Natural killer cell (primary cell): ENCODE measurements at regions not wholly inside any gene's neighbourhood (a gene's known extent, or its start where the extent isn't known, plus 50 kb on each side); places are given as distances from the start of the nearest gene placed in this dataset.

ENCODE experiments used
- ATAC-seq, 3 donors: fragments of 150-1000 bp in 2 of 3; fragments of 200-7000 bp in 1 of 3; cut with Tn5 transposase; 1 replicate in 1 of 3; 2 replicates in 2 of 3; pipeline ENCODE4 v1.10.0; 2021; ENCODE audit warnings: mild to moderate bottlenecking in 2 of 3, moderate library complexity in 2 of 3
- DNase-seq, 2 donors: peaks; one replicate each; pipeline versions ENCODE4 v3.0.0 to v3.0.0-alpha.2; 2013 to 2021; ENCODE audit warnings: mixed read lengths in 1 of 2
- H3K27ac ChIP-seq: one replicate; pipeline ENCODE4 v1.5.1; 2013; ENCODE audit warnings: mild to moderate bottlenecking, low read length
- H3K27me3 ChIP-seq: one replicate; pipeline ENCODE4 v1.6.1; 2013; ENCODE audit warnings: low read length; ENCODE audit not compliant: control insufficient read depth, insufficient read depth
- H3K36me3 ChIP-seq: one replicate; pipeline ENCODE4 v1.6.1; 2013; ENCODE audit warnings: low read length; ENCODE audit not compliant: control insufficient read depth, insufficient read depth
- H3K4me1 ChIP-seq: one replicate; pipeline ENCODE4 v1.6.1; 2013; ENCODE audit warnings: low read length; ENCODE audit not compliant: control insufficient read depth, insufficient read depth
- H3K4me3 ChIP-seq: one replicate; pipeline ENCODE4 v1.5.1; 2013; ENCODE audit warnings: low read length
- H3K9me3 ChIP-seq: one replicate; pipeline ENCODE4 v1.6.1; 2013; ENCODE audit warnings: low read length; ENCODE audit not compliant: control insufficient read depth, insufficient read depth
- H3K27ac Mint-ChIP-seq, 2 donors: one replicate each; pipeline ENCODE4 v1.8.0; 2022; ENCODE audit warnings: mild to moderate bottlenecking in 2 of 2, mixed read lengths in 2 of 2, moderate library complexity in 1 of 2
- H3K27me3 Mint-ChIP-seq, 2 donors: one replicate each; pipeline ENCODE4 v1.8.0; 2022; ENCODE audit warnings: low read depth in 2 of 2, mixed read lengths in 2 of 2
- H3K36me3 Mint-ChIP-seq: one replicate; pipeline ENCODE4 v1.8.0; 2022; ENCODE audit warnings: mixed read lengths
- H3K4me1 Mint-ChIP-seq, 2 donors: one replicate each; pipeline ENCODE4 v1.8.0; 2022; ENCODE audit warnings: mixed read lengths in 2 of 2
- H3K4me3 Mint-ChIP-seq: one replicate; pipeline ENCODE4 v1.8.0; 2022; ENCODE audit warnings: mild to moderate bottlenecking, moderate library complexity, mixed read lengths
- H3K9me3 Mint-ChIP-seq, 2 donors: one replicate each; pipeline ENCODE4 v1.8.0; 2022; ENCODE audit warnings: mixed read lengths in 2 of 2
- CTCF ChIP-seq: fragments of 200-600 bp; IDR thresholded peaks from one replicate; pipeline ENCODE4 v1.8.0; 2022; ENCODE audit warnings: antibody characterized with exemption
- WGBS: methylation state at CpG from one replicate; pipeline ENCODE4 v1.1.7; 2013; ENCODE audit warnings: missing lambda C conversion rate; ENCODE audit not compliant: insufficient coverage; 5-methylcytosine and 5-hydroxymethylcytosine counted together
- intact Hi-C: fragments of 100-400 bp; cut with micrococcal nuclease; formaldehyde crosslinking; loops from one replicate; pipeline ENCODE4 v1.14.2; 2022

GRCh38 chr7:84640637-84641036 lies 446.0 kb upstream of the SEMA3A start:
- no peak overlapping the region for H3K4me3 Mint-ChIP-seq
- no peaks in the 10 kb centered on the region for H3K9me3 ChIP-seq
- H3K9me3 Mint-ChIP-seq: peaks cover 9 to 16% of the 10 kb centered on the region in 2 donors
- intact Hi-C loops: no loop called here
- ATAC-seq (no peak), DNase-seq (no peak)
- H3K27me3 ChIP-seq: no peaks in the 10 kb centered on the region
- H3K4me1 Mint-ChIP-seq: no peaks in the 10 kb centered on the region
- H3K36me3 ChIP-seq: no peaks in the 10 kb centered on the region
- no peak overlapping the region for H3K27ac Mint-ChIP-seq
- no peak for TF ChIP-seq CTCF
- H3K27ac ChIP-seq: no peak overlapping the region
- H3K36me3 Mint-ChIP-seq: peaks cover 6% of the 10 kb centered on the region
- WGBS: 100% methylated on average over 1 of the region's 1 CpG
- no peaks in the 10 kb centered on the region for H3K27me3 Mint-ChIP-seq
- no peak overlapping the region for H3K4me3 ChIP-seq
- H3K4me1 ChIP-seq: no peaks in the 10 kb centered on the region

GRCh38 chr7:84638339-84638697 lies 443.7 kb upstream of the SEMA3A start:
- intact Hi-C loops: no loop called here
- no peak for ATAC-seq
- no peak for DNase-seq
- Mint-ChIP-seq H3K4me1 (no peaks in the 10 kb centered on the region), H3K9me3 (peaks cover 11 to 19% of the 10 kb centered on the region in 2 donors), H3K27ac (no peak overlapping the region), H3K36me3 (peaks cover 6% of the 10 kb centered on the region), H3K27me3 (no peaks in the 10 kb centered on the region), H3K4me3 (no peak overlapping the region)
- no peak overlapping the region for H3K4me3 ChIP-seq
- no peaks in the 10 kb centered on the region for H3K27me3 ChIP-seq
- H3K4me1 ChIP-seq: no peaks in the 10 kb centered on the region
- H3K27ac ChIP-seq: no peak overlapping the region
- no peaks in the 10 kb centered on the region for H3K36me3 ChIP-seq
- H3K9me3 ChIP-seq: no peaks in the 10 kb centered on the region
- TF ChIP-seq CTCF: no peak

GRCh38 chr7:84637568-84638338 lies 443.2 kb upstream of the SEMA3A start:
- DNase-seq: no peak
- 89% methylated on average over 2 of the region's 2 CpGs for WGBS
- no peaks in the 10 kb centered on the region for H3K36me3 ChIP-seq
- no peaks in the 10 kb centered on the region for H3K9me3 ChIP-seq
- H3K4me1 Mint-ChIP-seq: no peaks in the 10 kb centered on the region
- no peaks in the 10 kb centered on the region for H3K27me3 ChIP-seq
- intact Hi-C loops: no loop called here
- no peak overlapping the region for H3K27ac ChIP-seq
- H3K4me3 ChIP-seq: no peak overlapping the region
- H3K4me3 Mint-ChIP-seq: no peak overlapping the region
- H3K27ac Mint-ChIP-seq: no peak overlapping the region
- H3K9me3 Mint-ChIP-seq: peaks cover 9 to 20% of the 10 kb centered on the region in 2 donors
- no peak for ATAC-seq
- no peaks in the 10 kb centered on the region for H3K4me1 ChIP-seq
- no peak for TF ChIP-seq CTCF
- peaks cover 6% of the 10 kb centered on the region for H3K36me3 Mint-ChIP-seq
- H3K27me3 Mint-ChIP-seq: no peaks in the 10 kb centered on the region

GRCh38 chr7:84631913-84632312 lies 437.3 kb upstream of the SEMA3A start:
- TF ChIP-seq CTCF: no peak
- intact Hi-C loops: no loop called here
- no peaks in the 10 kb centered on the region for H3K27me3 ChIP-seq
- no peaks in the 10 kb centered on the region for H3K36me3 ChIP-seq
- no peak overlapping the region for H3K27ac ChIP-seq
- 72% methylated on average over 4 of the region's 4 CpGs for WGBS
- no peak for ATAC-seq
- peaks cover 3% of the 10 kb centered on the region for H3K9me3 ChIP-seq
- Mint-ChIP-seq H3K27ac (no peak overlapping the region), H3K4me1 (no peaks in the 10 kb centered on the region), H3K4me3 (no peak overlapping the region), H3K36me3 (peaks cover 6% of the 10 kb centered on the region), H3K27me3 (no peaks in the 10 kb centered on the region), H3K9me3 (peaks cover 5 to 16% of the 10 kb centered on the region in 2 donors)
- H3K4me3 ChIP-seq: no peak overlapping the region
- H3K4me1 ChIP-seq: no peaks in the 10 kb centered on the region
- no peak for DNase-seq
